GM23248 (cell line): ENCODE measurements at regions not wholly inside any gene's neighbourhood (a gene's known extent, or its start where the extent isn't known, plus 50 kb on each side); places are given as distances from the start of the nearest gene placed in this dataset.

Source experiments
- EZH2 ChIP-seq: fragments of 200-600 bp; sonication (generic); IDR thresholded peaks from 2 replicates; pipeline ENCODE4 v1.6.1; 2018; ENCODE audit warnings: antibody characterized with exemption, mild to moderate bottlenecking; ENCODE audit not compliant: insufficient read depth, poor library complexity, severe bottlenecking
- EZH2phosphoT487 ChIP-seq: fragments of 200-600 bp; sonication (generic); IDR thresholded peaks from 2 replicates; pipeline ENCODE4 v1.6.1; 2018; ENCODE audit warnings: antibody characterized with exemption, moderate library complexity, mild to moderate bottlenecking, low read depth; ENCODE audit not compliant: insufficient read depth

DNA sequence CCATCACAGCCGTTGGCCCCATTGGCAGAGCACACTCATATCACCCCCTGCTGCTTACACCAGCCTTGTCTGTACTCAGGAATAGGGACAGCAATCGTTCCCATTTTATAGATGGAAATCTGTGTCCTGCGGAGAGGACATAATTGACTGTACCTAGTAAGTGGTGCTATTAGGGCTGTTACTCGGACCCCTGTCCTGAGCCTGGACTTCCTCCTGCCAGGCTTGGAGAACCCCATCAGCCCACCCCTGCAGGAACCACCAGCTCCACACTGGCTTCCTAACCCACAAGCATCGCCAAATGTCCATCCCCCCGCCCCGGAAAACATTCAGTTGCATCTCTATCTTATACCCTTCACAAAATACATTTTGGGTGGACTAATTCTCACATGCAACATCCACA lies 139.8 kb upstream of the RET start:
- no peak for TF ChIP-seq EZH2
- TF ChIP-seq EZH2phosphoT487, result no peak
